ENCODE measurements at regions not wholly inside any gene's neighbourhood (a gene's known extent, or its start where the extent isn't known, plus 50 kb on each side); places are given as distances from the start of the nearest gene placed in this dataset.
A peak's percentile ranks its signal among the peaks of the same experiment; 100 is the strongest.

DNA sequence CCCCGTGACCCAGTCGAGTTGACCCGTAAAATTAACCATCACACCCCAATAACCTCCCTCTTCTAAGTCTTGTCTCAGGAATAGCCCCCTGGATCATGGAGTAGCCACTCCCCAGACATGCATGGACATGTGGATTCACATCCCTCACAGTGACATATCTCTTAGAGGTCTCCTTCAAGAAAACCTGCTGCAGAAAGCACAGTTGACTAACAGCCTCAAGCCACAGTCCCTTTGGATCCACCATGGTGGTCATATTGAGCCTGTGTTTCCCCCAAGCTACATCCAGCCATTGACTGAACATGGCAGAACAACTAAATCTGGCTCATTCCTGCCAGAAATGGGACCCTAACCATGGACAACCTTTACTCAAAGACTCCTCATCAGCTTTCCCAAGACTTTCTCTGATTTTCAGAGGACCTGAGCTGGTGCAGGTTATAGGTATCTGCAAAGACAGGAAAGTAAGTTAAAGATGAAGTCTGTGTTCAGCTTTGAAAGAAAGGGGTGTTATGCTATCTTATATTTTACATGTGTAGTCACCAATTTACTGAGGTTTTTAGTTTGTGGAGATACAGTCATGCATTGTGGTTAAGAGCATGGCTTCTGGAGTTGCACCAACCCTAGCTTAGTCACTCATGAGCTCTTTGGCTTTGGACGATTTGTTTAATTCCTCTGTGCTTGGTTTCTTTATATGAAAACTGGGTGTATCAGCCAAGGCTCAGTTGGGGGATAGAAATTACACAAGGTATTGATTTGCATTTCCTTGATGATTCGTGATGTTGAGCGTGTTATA lies 219.1 kb downstream of the MYLK4 start:
- Mint-ChIP-seq H3K27ac (no peak overlapping the region), H3K4me3 (no peak overlapping the region), H3K36me3 (no peaks in the 10 kb centered on the region), H3K4me1 (peaks cover 0 to 14% (median 0%) of the 10 kb centered on the region in 7 donors), H3K27me3 (peaks cover 54 to 86% (median 61%) of the 10 kb centered on the region in 5 donors), H3K9me3 (peaks cover 0 to 17% (median 2%) of the 10 kb centered on the region in 11 donors)
- peak; percentile 59 for ATAC-seq
- intact Hi-C loops (cut with micrococcal nuclease) = no loop called here
- no peak overlapping the region for H3K27ac ChIP-seq (ENCODE audit: low read depth, low read length)
- H3K4me3 ChIP-seq (ENCODE audit: low read length) = no peak overlapping the region
- H3K4me1 ChIP-seq (ENCODE audit: control insufficient read depth in 2 of 2, insufficient read depth in 2 of 2, low read length in 2 of 2) = no peaks in the 10 kb centered on the region
- ChIA-PET CTCF (no interaction called here), POLR2A (no interaction called here)
- H3K27me3 ChIP-seq (ENCODE audit: control insufficient read depth in 2 of 2, insufficient read depth in 2 of 2, low read length in 2 of 2) = peaks cover 0 to 9% of the 10 kb centered on the region in 2 donors
- DNase-seq = no peak
- no peaks in the 10 kb centered on the region for H3K9me3 ChIP-seq (ENCODE audit: control insufficient read depth in 2 of 3, low read length in 3 of 3)
- no peaks in the 10 kb centered on the region for H3K36me3 ChIP-seq (ENCODE audit: control insufficient read depth in 2 of 3, insufficient read depth in 3 of 3, low read length in 3 of 3)

GRCh38 chr6:2529211-2529719 lies 221.5 kb downstream of the MYLK4 start:
- POLR2A ChIA-PET = no interaction called here
- Mint-ChIP-seq H3K27ac (no peak overlapping the region), H3K27me3 (peaks cover 36 to 72% (median 44%) of the 10 kb centered on the region in 5 donors), H3K4me3 (no peak overlapping the region), H3K9me3 (peaks cover 0 to 18% (median 5%) of the 10 kb centered on the region in 11 donors), H3K4me1 (peaks cover 0 to 10% (median 0%) of the 10 kb centered on the region in 7 donors), H3K36me3 (peaks cover 0 to 2% (median 2%) of the 10 kb centered on the region in 5 donors)
- Histone ChIP-seq H3K4me1 (ENCODE audit: control insufficient read depth in 2 of 2, insufficient read depth in 2 of 2, low read length in 2 of 2) (no peaks in the 10 kb centered on the region), H3K36me3 (ENCODE audit: control insufficient read depth in 2 of 3, insufficient read depth in 3 of 3, low read length in 3 of 3) (no peaks in the 10 kb centered on the region), H3K27ac (ENCODE audit: low read depth, low read length) (no peak overlapping the region), H3K4me3 (ENCODE audit: low read length) (no peak overlapping the region), H3K27me3 (ENCODE audit: control insufficient read depth in 2 of 2, insufficient read depth in 2 of 2, low read length in 2 of 2) (peaks cover 0 to 4% of the 10 kb centered on the region in 2 donors), H3K9me3 (ENCODE audit: control insufficient read depth in 2 of 3, low read length in 3 of 3) (peaks cover 0 to 2% (median 2%) of the 10 kb centered on the region in 3 experiments)
- intact Hi-C loops (cut with micrococcal nuclease) = no loop called here
- CTCF ChIA-PET = no interaction called here
- DNase-seq (no peak), ATAC-seq (no peak)

DNA sequence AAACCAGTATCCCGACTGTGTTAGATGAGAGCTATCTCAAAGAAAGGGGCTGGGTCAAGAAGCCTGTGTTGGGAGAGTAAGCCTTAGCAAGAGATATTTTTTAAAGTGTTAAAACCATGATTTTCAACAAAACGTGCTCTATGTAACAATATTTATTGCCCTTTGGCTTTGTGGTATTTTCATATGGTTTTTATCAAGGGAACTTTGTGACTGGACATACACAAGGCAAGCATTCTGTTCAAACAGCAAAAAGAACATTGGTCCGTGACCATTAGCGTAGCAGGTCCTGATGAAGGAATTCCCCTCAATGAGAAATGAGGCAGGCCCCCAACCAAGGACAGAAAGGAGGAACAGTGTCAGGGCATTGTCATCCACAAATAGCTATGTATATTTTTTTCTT lies 222.6 kb downstream of the MYLK4 start:
- CTCF ChIA-PET = interaction anchor here (1.0 kb wide), 1 partner anchor 106 kb away, joined by 4 read pairs; no protein-coding TSS in a partner anchor
- POLR2A ChIA-PET = no interaction called here
- Histone ChIP-seq H3K4me3 (ENCODE audit: low read length) (no peak overlapping the region), H3K27me3 (ENCODE audit: control insufficient read depth in 2 of 2, insufficient read depth in 2 of 2, low read length in 2 of 2) (no peaks in the 10 kb centered on the region), H3K4me1 (ENCODE audit: control insufficient read depth in 2 of 2, insufficient read depth in 2 of 2, low read length in 2 of 2) (no peaks in the 10 kb centered on the region), H3K9me3 (ENCODE audit: control insufficient read depth in 2 of 3, low read length in 3 of 3) (peaks cover 0 to 5% (median 4%) of the 10 kb centered on the region in 3 experiments), H3K36me3 (ENCODE audit: control insufficient read depth in 2 of 3, insufficient read depth in 3 of 3, low read length in 3 of 3) (no peaks in the 10 kb centered on the region), H3K27ac (ENCODE audit: low read depth, low read length) (no peak overlapping the region)
- ATAC-seq (no peak), DNase-seq (no peak)
- Mint-ChIP-seq H3K27me3 (peaks cover 33 to 68% (median 41%) of the 10 kb centered on the region in 5 donors), H3K27ac (no peak overlapping the region), H3K36me3 (peaks cover 0 to 11% (median 3%) of the 10 kb centered on the region in 5 donors), H3K4me1 (peaks cover 0 to 11% (median 0%) of the 10 kb centered on the region in 7 donors), H3K9me3 (peaks cover 0 to 28% (median 15%) of the 10 kb centered on the region in 11 donors), H3K4me3 (no peak overlapping the region)
- intact Hi-C loops (cut with micrococcal nuclease) = no loop called here

GRCh38 chr6:2526766-2527165 lies 224.0 kb downstream of the MYLK4 start:
- Histone ChIP-seq H3K9me3 (ENCODE audit: control insufficient read depth in 2 of 3, low read length in 3 of 3) (peaks cover 0 to 5% (median 4%) of the 10 kb centered on the region in 3 experiments), H3K36me3 (ENCODE audit: control insufficient read depth in 2 of 3, insufficient read depth in 3 of 3, low read length in 3 of 3) (no peaks in the 10 kb centered on the region), H3K27ac (ENCODE audit: low read depth, low read length) (no peak overlapping the region), H3K4me1 (ENCODE audit: control insufficient read depth in 2 of 2, insufficient read depth in 2 of 2, low read length in 2 of 2) (no peaks in the 10 kb centered on the region), H3K27me3 (ENCODE audit: control insufficient read depth in 2 of 2, insufficient read depth in 2 of 2, low read length in 2 of 2) (no peaks in the 10 kb centered on the region), H3K4me3 (ENCODE audit: low read length) (no peak overlapping the region)
- ChIA-PET POLR2A (interaction anchor here (0.5 kb wide), 1 partner anchor 1060 kb away, joined by 3 read pairs; no protein-coding TSS in a partner anchor), CTCF (interaction anchor here (0.6 kb wide), 1 partner anchor 1003 kb away, joined by 3 read pairs; no protein-coding TSS in a partner anchor)
- Mint-ChIP-seq H3K4me1 (peaks cover 0 to 15% (median 5%) of the 10 kb centered on the region in 7 donors), H3K9me3 (peaks cover 0 to 39% (median 19%) of the 10 kb centered on the region in 11 donors), H3K4me3 (no peak overlapping the region), H3K27ac (no peak overlapping the region), H3K27me3 (peaks cover 33 to 64% (median 44%) of the 10 kb centered on the region in 5 donors), H3K36me3 (peaks cover 0 to 14% (median 3%) of the 10 kb centered on the region in 5 donors)
- ATAC-seq (no peak), DNase-seq (no peak)
- intact Hi-C loops (cut with micrococcal nuclease) = no loop called here

DNA sequence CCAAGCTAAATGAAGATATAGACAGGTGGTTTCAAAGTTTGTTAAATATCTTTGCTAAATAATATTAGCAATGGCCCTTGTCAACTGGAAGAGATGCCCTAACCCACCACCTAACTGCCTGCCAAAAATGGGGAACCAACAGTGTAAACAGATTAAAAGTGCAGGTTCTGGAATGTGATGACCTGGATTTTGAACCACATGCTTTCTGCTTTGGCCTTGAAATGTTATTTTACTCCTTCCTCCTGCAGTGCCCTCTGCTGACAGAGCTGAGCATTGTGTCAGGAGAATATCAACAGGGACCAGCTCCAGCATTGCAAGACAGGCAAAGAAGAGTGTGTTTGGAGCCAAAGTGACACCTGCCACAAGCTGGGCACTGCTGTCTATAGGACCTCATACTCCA lies 226.6 kb downstream of the MYLK4 start:
- ChIA-PET CTCF (no interaction called here), POLR2A (no interaction called here)
- Histone ChIP-seq H3K27me3 (ENCODE audit: control insufficient read depth in 2 of 2, insufficient read depth in 2 of 2, low read length in 2 of 2) (no peaks in the 10 kb centered on the region), H3K4me3 (ENCODE audit: low read length) (no peak overlapping the region), H3K9me3 (ENCODE audit: control insufficient read depth in 2 of 3, low read length in 3 of 3) (peaks cover 0 to 5% (median 4%) of the 10 kb centered on the region in 3 experiments), H3K27ac (ENCODE audit: low read depth, low read length) (no peak overlapping the region), H3K4me1 (ENCODE audit: control insufficient read depth in 2 of 2, insufficient read depth in 2 of 2, low read length in 2 of 2) (no peaks in the 10 kb centered on the region), H3K36me3 (ENCODE audit: control insufficient read depth in 2 of 3, insufficient read depth in 3 of 3, low read length in 3 of 3) (no peaks in the 10 kb centered on the region)
- Mint-ChIP-seq H3K4me1 (peaks cover 0 to 13% (median 5%) of the 10 kb centered on the region in 7 donors), H3K27me3 (peaks cover 31 to 51% (median 36%) of the 10 kb centered on the region in 5 donors), H3K4me3 (no peak overlapping the region), H3K9me3 (peaks cover 0 to 58% (median 22%) of the 10 kb centered on the region in 11 donors), H3K27ac (no peak overlapping the region), H3K36me3 (peaks cover 0 to 17% (median 5%) of the 10 kb centered on the region in 5 donors)
- ATAC-seq (no peak), DNase-seq (no peak)
- intact Hi-C loops (cut with micrococcal nuclease) = no loop called here

DNA sequence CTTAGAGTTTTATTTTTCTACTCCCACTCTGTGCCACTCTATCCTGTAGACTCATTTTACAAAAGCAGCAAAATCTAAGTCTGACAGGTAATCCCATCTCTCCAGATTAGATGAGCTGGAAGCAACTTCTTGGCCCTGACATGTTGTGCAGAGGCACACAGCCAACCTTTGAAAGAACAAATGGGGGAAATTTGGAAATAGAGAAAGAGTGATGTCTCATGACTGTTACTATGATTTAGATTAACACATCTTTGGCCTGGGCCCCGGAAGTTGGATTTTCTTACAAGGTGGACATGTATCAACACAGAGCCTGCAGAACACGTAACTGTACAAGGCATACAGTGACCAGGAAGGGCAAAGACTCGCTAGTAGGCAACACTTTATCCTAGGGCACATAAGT lies 227.7 kb downstream of the MYLK4 start:
- H3K9me3 Mint-ChIP-seq = peaks cover 6 to 69% (median 24%) of the 10 kb centered on the region in 11 donors
- H3K27me3 Mint-ChIP-seq = peaks cover 37 to 44% (median 42%) of the 10 kb centered on the region in 5 donors
- no peak overlapping the region for H3K27ac Mint-ChIP-seq
- ChIA-PET CTCF (no interaction called here), POLR2A (no interaction called here)
- Histone ChIP-seq H3K36me3 (ENCODE audit: control insufficient read depth in 2 of 3, insufficient read depth in 3 of 3, low read length in 3 of 3) (no peaks in the 10 kb centered on the region), H3K4me1 (ENCODE audit: control insufficient read depth in 2 of 2, insufficient read depth in 2 of 2, low read length in 2 of 2) (no peaks in the 10 kb centered on the region), H3K9me3 (ENCODE audit: control insufficient read depth in 2 of 3, low read length in 3 of 3) (peaks cover 0 to 5% (median 4%) of the 10 kb centered on the region in 3 experiments), H3K27ac (ENCODE audit: low read depth, low read length) (no peak overlapping the region), H3K27me3 (ENCODE audit: control insufficient read depth in 2 of 2, insufficient read depth in 2 of 2, low read length in 2 of 2) (no peaks in the 10 kb centered on the region), H3K4me3 (ENCODE audit: low read length) (no peak overlapping the region)
- intact Hi-C loops (cut with micrococcal nuclease) = no loop called here
- ATAC-seq = no peak
- H3K4me1 Mint-ChIP-seq = peaks cover 0 to 13% (median 5%) of the 10 kb centered on the region in 7 donors
- H3K4me3 Mint-ChIP-seq = no peak overlapping the region
- H3K36me3 Mint-ChIP-seq = peaks cover 0 to 17% (median 5%) of the 10 kb centered on the region in 5 donors
- DNase-seq = no peak
